GM19397 (cell line): ENCODE measurements at regions not wholly inside any gene's neighbourhood (a gene's known extent, or its start where the extent isn't known, plus 50 kb on each side); places are given as distances from the start of the nearest gene placed in this dataset.
"Not testable (repeated sequence)": the region's sequence is repeated elsewhere in the genome, so short reads cannot be mapped to it uniquely, and the experiment has no call there.

Experiments used
- ATAC-seq: cut with Tn5 transposase; IDR thresholded peaks from one replicate; pipeline ENCODE4 v1.9.1; 2021; ENCODE audit warnings: mild to moderate bottlenecking, moderate library complexity; ENCODE audit not compliant: unreplicated experiment

DNA sequence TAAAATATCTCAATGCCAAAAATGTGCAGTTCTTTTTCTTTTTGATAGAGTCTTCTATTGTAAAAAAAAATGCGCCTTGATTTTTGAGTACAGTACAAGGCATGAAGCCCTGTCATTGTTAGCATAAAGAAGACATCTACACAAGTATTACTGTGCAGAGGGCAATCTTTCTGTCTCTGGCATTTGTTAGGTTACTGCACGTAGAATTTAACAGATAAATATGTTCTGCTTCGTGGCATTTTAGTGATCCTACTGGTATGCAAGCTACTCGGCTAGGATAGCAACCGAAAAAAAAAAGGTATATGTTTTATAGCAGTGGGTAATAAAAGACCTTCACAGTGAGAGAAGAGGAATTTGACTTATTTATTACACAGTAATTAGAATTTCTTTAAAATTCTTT, 492.9 kb upstream of the ADGRL2 start:
- no peak for ATAC-seq

DNA sequence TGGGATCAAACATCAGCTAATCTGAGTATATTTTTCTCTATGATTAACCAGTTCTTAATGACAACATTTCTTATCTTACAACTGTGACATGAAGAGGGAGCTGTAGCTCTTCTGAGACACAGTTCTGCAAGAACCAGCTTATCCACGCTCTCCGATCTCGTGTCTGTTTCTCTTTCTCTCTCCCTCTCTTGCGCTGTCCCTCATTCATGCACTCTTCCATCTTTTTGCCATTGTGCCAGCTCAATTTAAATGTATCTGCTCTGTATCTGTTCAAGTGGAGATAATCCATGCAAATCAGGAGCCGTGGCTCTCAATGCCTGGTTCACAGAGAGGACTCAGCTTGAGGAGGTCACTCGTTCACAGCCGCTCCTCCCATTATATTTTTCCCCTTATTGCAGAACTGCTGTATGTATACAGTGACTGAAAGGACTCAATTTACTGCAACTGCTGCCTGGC, 494.7 kb upstream of the ADGRL2 start:
- no peak for ATAC-seq

DNA sequence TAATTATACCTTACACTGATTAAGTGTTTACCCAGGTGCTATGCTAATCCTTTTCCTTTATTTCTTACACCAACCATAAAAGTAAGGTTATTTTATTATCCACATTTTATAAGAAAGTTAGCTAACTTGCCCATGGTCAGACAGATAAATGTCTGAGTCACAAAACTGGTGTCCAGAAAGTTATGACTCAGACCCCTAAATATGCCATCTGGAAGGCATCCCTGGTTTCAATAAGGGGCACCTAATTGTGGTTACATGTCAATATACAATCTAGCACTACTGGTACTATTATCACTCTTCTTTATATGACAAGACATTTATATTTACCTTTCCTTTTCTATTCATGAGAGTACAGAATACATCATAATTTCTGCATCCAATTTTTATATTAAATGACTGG, 496.5 kb upstream of the ADGRL2 start:
- no peak for ATAC-seq

DNA sequence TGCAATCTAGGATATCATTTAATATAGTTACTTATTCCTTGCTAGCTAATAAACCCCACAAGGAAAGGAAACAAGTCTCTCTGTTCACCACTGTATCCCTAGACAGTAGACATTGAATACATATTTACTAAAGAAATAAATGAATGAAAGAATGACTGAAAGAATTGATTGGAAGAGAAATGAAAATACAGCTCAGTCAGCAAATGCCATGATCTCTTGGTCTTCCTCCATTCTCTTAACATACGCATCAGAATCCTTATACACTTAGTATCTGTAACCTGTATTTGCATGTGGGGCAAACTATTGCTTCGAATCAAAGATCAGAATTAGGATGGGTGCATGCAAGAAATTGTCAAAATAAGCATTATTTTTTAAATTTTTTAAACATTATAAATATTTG, 500.8 kb upstream of the ADGRL2 start:
- no peak for ATAC-seq

DNA sequence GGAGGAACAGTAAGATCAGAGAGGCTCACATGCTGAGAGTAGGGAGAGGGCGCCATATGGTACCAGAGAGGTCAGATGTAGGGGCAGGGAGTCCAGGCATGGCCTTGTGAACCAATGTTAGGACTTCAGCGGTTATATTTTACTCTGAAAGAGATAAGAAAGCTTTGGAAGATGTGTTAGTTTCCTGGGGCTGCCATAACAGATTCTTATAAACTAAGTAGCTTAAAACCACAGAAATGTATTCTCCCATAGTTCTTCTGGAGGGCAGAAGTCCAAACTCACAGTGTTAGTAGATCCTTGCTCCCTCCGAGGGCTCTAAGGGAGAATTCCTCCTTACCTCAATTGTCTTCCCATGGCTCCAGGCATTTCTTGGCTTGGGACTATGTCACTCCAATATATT, 502.5 kb upstream of the ADGRL2 start:
- no peak for ATAC-seq

DNA sequence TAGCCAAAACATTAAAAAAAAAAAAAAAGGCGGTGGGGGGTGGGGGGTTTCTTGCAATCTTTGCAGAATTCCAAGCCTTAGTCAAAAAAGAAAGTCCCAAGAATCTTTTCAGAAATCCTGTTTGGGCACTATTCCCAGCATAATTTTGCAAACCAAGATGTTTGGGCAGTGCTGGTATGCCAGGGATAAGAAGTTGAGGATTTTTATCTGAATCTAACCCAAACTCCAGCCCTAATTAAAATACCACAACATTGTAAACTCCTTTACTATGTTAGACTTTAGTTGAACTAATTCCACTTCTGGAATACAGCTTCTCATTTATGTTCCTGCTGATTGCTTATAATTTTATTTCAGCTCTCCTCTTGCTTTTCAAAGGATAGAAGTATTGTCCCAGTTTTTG, 504.1 kb upstream of the ADGRL2 start:
- no peak for ATAC-seq

DNA sequence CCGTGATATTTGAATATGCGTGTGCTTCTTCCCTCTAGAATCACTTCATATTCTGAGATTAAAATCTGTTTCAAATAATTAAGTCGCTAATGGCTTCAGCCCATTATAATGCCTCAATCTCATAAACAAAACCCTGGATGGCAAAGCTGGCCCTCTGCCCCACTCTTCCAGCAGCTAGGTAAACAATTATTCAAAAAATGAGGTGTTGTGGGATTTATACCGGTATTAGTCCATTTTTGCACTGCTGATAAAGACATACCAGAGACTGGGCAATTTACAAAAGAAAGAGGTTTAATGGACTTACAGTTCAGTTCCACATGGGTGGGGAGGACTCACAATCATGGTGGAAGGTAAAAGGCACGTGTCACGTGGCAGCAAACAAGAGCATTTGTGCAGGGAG, 510.4 kb upstream of the ADGRL2 start:
- no peak for ATAC-seq

DNA sequence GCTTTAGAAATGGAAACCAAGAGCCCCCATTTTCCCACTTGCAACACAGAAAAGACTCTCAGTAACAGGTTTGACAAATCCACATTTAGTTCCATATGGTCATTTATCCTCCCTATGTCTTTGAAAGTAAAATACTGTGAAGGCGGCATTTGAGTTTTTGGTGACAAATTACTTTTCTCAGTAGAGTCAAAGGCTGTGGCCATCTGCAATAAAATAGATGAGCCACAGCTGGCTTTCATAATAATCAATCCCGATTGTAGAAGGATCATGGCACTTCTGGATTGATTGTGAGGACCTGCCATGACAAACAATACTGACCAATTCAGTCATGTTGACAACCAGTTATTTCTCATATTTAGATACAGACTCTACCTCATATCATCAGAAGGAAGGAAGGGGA, 512.0 kb upstream of the ADGRL2 start:
- no peak for ATAC-seq

DNA sequence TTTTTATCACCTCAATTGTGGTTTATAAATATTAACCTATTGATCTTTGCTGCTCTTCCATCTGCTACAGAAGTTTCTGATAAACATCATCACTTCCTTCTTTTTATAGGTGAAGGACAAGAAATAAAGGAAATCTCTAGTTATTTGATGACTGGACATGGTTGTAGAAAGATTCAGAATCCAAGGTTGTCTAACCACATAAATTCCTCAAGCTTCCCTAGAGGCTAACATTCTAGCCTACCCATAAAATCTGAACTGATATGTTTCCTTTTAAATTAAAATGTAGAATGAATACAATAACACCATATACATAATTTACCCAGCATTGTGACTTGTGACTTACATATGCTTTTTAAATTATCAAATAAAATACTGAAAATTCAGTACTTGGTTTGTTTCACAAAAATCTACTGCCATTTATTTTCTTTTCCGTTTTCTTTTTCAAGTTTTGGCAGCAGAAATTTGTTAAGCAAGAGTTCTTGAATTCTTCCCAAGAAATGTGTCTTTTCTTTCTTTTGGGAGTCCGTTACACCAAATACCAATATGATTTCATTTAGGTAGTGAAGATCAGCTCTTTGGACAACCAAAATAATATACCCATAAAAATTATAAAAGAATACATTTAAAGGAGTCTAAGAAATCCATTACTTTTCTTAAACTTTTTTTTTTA, 513.2 kb upstream of the ADGRL2 start:
- no peak for ATAC-seq

DNA sequence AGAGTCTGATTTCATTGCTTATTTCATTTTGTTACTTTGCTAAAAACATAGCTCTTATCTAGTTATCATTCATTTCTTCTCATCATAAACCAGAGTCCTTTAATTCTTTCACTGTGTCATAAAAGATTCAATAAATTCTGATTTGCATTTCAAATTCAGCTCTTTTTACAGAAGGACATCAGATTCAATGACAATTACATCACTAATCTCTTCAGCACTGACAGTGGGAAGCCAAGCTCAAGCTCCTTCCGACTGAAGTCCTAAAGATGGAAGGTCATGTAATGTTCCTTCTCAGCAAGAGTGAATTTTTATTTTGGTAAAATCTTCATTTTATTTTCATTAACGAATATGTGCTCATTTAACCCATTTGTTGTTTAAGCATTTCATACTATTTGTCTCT, 530.7 kb upstream of the ADGRL2 start:
- no peak for ATAC-seq

DNA sequence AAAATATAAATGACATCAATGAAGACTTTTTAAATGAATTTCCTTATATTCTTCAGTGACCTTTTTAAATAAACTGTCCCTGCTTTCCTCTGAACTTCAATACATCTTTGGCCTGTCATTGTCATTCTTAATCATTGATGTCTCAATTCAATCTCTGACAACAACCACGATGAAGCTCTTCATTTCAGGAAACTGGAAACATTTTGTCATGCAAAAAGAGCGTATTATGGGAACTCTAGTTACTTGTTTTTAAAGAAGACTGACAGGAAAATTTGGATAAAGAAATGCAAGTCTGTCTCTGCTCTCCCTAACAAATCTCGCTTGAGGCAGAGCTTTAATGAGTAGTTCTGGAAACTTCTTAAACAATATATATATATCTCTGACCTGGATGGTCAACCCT, 535.8 kb upstream of the ADGRL2 start:
- no peak for ATAC-seq

DNA sequence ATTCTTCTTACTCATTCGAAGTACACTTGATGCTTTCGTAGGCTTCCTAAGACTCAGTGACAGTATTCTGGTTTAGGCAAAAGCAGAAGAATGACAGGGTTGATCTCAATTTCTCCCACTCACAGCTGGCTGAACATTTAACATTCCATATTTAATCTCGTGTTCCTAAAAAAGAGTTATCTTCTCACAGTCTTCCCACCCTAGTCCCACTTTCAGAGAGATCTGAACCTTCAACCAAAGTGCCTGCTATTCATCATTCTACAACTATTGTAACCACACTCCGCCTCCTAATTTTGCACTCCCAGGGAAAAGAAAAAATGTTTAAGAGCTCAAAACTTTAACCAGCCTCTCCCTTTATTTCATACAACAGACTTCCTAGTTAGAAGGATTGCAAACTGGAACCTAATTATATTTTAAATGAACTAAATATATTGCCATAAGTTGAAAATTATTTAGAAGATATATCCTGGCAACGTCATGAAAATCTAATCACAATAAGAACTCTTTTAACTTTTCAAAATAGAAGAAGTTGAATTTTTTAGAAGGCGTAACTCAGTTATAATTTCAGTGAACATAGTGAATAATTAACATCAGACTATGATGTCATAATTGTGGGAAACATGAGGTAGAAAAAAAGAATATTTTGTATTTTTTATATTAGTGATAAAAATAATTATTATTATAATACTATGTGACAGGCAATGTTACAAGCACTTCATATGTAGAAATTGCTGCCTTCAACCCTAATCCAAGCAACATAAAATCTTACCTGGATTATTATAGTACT, 540.9 kb upstream of the ADGRL2 start:
- no peak for ATAC-seq

DNA sequence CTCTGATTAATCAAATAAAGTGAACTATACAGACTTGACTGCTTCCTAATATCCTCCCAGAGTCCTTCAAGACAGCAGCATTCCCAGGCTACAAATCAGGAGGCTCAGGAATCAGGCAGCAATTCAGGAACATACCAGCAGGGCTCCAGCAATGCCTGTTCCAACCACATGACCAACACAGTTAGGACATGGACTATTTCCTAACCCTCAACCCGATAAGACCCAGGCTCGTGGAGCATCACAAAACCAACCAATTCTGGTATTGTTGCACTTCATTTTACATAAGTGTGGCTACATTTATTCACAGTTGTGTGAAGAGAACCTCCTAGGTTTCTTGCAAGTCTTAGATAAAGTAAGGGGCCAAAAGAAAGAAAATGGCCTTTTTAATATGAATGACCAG, 546.2 kb upstream of the ADGRL2 start:
- ATAC-seq, result no peak

DNA sequence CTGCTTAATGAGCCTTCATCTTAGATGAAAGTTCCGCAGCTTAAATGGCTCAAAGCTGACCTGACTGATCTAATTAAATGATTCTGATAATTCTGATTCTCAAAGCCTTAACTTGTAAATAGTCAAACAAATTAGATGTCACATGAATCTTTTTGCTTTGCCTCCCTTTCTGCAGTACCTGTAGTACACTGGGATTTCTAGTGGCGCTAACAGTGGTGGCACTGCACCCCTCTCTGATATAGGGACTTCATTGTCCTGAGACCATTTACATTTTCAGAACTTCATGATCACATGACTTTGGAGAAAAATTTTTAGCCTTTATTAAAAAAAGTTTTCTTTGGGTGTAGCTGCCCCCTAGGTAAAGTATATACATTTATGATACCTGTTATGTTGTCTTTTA, 546.7 kb upstream of the ADGRL2 start:
- no peak for ATAC-seq

DNA sequence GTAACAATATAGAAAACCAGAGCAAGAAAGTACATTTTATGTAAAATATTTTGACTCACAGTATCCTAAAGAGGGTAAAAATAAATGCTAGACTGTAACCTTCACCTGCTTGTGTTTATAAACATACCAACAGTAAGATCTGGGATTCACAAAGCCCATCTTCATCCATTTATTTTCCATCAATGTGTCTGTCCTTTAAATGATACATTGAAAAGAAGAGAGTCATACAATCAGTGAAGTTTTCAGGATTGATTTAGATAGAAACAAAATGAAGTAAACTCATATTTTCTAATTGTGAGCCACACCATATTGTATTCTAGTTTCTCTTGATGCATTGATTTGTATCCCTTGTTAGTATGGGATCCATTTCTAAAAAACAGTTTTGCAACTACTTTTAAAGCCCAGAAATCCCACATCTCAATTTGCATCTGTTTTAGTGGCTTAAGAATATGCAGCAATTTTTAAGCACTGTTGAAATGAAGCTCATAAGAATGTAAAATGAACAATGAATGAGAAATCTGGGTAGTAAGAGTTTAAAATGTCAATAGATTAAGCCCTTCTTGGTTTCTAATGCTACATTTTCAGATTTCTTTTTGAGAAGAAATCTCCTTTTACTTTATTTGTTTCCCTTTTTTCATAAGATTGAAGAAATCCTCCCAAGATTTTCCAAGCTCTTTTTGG, 548.1 kb upstream of the ADGRL2 start:
- no peak for ATAC-seq

DNA sequence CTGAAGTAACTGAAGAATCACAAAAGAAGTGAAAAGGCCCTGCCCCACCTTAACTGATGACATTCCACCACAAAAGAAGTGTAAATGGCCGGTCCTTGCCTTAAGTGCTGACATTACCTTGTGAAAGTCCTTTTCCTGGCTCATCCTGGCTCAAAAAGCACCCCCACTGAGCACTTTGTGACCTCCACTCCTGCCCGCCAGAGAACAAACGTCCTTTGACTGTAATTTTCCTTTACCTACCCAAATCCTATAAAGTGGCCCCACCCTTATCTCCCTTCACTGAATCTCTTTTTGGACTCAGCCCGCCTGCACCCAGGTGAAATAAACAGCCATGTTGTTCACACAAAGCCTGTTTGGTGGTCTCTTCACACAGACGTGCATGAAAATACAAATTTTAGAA, 549.9 kb upstream of the ADGRL2 start:
- ATAC-seq, result not testable (repeated sequence)

DNA sequence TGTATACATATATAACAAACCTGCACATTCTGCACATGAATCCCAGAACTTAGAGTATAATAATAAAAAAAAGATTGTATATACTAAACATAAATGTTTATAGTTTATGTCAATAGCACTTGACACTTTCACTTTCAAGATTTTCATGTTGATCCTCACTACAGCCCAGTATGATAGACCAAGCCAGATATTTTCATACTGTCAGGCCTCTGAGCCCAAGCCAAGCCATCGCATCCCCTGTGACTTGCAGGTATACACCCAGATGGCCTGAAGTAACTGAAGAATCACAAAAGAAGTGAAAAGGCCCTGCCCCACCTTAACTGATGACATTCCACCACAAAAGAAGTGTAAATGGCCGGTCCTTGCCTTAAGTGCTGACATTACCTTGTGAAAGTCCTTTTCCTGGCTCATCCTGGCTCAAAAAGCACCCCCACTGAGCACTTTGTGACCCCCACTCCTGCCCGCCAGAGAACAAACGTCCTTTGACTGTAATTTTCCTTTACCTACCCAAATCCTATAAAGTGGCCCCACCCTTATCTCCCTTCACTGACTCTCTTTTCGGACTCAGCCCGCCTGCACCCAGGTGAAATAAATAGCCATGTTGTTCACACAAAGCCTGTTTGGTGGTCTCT, 555.5 kb upstream of the ADGRL2 start:
- not testable (repeated sequence) for ATAC-seq

DNA sequence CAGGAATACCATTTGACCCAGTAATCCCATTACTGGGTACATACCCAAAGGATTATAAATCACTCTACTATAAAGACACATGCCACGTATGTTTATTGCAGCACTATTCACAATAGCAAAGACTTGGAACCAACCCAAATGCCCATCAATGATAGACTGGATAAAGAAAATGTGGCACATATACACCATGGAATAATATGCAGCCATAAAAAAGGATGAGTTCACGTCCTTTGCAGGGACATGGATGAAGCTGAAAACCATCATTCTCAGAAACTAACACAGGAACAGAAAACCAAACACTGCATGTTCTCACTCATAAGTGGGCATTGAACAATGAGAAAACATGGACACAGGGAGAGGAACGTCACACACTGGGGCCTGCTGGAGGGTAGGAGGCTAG, 556.1 kb upstream of the ADGRL2 start:
- not testable (repeated sequence) for ATAC-seq

DNA sequence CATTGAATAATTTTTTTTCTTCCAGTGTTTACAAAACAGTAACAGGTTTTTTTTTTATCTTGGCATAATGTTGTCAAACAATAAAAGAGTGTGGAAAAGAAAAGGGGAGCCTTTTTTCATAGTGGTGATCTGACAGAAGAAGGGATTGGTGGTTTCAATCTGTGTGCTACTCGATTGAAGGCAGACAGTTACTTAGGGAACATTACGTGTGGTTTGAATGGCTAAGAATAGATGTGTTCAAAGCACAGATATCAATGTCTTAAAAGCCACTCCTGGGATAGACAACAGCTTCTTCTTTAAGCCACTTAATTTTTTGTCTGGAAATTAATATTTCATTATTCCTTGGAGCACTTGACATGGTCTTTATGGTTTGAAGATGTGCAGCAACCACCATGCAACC, 558.6 kb upstream of the ADGRL2 start:
- ATAC-seq, result no peak

DNA sequence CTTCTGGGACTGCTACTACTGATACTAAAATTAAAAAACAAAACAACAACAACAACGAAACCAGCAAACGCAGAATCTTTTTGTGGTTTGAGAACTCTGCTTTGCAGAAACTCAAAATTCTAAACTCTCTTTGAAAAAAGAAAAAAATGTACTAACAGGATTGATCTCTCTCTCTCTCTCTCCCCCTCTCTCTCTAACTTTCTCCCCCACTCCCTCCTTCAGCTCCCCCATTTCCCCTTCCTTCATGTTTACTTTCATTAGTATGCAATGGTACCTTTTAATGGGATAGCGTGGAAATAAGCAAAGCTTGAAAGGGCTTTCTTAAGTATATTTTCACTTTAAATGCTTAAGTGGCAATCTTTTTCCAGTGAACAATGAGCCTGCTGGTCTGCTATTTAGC, 562.6 kb upstream of the ADGRL2 start:
- no peak for ATAC-seq

DNA sequence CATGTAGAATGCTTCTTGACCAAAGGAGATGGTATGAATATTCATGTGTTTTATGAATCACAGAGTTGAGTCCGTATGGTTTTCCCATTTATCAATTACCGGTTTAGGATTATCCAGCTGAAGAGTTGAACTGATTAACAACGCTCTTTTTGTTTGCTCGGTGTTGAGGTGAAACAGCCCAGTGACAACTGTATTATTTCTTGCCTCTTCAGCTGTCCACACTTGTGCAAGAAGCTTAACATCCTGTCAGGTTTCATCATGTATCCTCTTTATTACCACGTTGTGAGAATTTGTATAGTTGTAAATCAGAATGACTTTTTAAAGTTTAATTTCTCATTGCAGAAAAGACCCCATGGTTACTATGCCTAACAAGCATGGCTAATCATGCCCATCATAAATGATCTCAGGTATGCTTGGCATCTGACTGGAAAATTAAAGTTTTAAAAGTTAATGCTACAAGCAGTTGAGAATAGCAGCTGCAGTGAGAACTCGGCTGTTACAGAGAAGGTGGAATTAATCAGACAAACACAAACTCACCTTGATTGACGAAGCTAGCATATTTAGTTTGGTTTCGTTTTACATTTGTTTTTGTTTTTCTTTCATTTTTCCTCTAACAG, 563.2 kb upstream of the ADGRL2 start:
- ATAC-seq, result no peak
